Keratinocyte (primary cell): ENCODE measurements at regions not wholly inside any gene's neighbourhood (a gene's known extent, or its start where the extent isn't known, plus 50 kb on each side); places are given as distances from the start of the nearest gene placed in this dataset.

ENCODE experiments used
- EZH2 ChIP-seq: IDR thresholded peaks from one replicate; pipeline ENCODE4 v1.6.1; 2012; ENCODE audit warnings: inconsistent platforms, mild to moderate bottlenecking, low read length, moderate library complexity
- TF ChIP-seq, protein P1 (sequence below), 3 experiments: IDR thresholded peaks in 1 of 3; conservative IDR thresholded peaks in 1 of 3; optimal IDR thresholded peaks in 1 of 3; 2 replicates in 2 of 3; 3 replicates in 1 of 3; pipeline versions ENCODE3 to v1.5.1; 2011; ENCODE audit warnings: low read length in 3 of 3, mild to moderate bottlenecking in 3 of 3, moderate library complexity in 2 of 3, control low read depth in 1 of 3, inconsistent platforms in 1 of 3; ENCODE audit not compliant: insufficient read depth in 2 of 3; ENCODE audit errors: extremely low read depth in 1 of 3

DNA sequence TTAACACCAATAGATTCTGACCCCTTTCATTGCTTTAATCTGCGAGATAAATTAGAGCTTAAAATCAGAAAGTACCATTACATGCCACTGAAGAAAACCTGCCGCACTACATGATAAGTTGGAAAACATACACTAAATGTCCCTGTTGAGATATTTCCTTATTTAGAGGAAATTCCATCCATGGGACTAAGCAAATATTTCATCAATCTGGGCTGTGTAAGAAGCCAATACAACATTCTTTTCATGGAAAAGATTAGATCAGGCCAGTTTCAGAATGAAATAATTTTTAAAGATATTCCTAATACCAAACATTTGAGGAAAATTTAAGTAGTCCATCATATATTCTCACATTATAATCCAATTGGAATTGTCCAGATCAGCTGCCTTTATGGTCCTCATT is 112.8 kb downstream of the LLPH start:
- TF ChIP-seq, protein P1, sequence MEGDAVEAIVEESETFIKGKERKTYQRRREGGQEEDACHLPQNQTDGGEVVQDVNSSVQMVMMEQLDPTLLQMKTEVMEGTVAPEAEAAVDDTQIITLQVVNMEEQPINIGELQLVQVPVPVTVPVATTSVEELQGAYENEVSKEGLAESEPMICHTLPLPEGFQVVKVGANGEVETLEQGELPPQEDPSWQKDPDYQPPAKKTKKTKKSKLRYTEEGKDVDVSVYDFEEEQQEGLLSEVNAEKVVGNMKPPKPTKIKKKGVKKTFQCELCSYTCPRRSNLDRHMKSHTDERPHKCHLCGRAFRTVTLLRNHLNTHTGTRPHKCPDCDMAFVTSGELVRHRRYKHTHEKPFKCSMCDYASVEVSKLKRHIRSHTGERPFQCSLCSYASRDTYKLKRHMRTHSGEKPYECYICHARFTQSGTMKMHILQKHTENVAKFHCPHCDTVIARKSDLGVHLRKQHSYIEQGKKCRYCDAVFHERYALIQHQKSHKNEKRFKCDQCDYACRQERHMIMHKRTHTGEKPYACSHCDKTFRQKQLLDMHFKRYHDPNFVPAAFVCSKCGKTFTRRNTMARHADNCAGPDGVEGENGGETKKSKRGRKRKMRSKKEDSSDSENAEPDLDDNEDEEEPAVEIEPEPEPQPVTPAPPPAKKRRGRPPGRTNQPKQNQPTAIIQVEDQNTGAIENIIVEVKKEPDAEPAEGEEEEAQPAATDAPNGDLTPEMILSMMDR (optimal IDR thresholded peaks at IDR 0.05 in 1 of 3, IDR thresholded peaks at IDR 0.05 in 1 of 3, conservative IDR thresholded peaks at IDR 0.05 in 1 of 3; ENCODE audit: extremely low read depth in 1 of 3, insufficient read depth in 2 of 3, low read length in 3 of 3) = no peak
- no peak for TF ChIP-seq EZH2
